Esophagus squamous epithelium (tissue), 4 donors: ENCODE measurements at regions not wholly inside any gene's neighbourhood (a gene's known extent, or its start where the extent isn't known, plus 50 kb on each side); places are given as distances from the start of the nearest gene placed in this dataset.

Source experiments
- POLR2A ChIP-seq, 4 donors: fragments of 450-650 bp; IDR thresholded peaks; one replicate each; pipeline ENCODE4 v1.6.1; 2017; ENCODE audit warnings: antibody characterized with exemption in 4 of 4, mild to moderate bottlenecking in 4 of 4, moderate library complexity in 3 of 4
- TF ChIP-seq, protein P1 (sequence below), 6 experiments: fragments of 450-650 bp in 4 of 6; fragments of 200-600 bp in 2 of 6; sonication (generic) in 2 of 6; IDR thresholded peaks; one replicate each; pipeline ENCODE4 v1.5.1; 2016 to 2019; ENCODE audit warnings: antibody characterized with exemption in 6 of 6, mild to moderate bottlenecking in 4 of 6, moderate library complexity in 4 of 6

DNA sequence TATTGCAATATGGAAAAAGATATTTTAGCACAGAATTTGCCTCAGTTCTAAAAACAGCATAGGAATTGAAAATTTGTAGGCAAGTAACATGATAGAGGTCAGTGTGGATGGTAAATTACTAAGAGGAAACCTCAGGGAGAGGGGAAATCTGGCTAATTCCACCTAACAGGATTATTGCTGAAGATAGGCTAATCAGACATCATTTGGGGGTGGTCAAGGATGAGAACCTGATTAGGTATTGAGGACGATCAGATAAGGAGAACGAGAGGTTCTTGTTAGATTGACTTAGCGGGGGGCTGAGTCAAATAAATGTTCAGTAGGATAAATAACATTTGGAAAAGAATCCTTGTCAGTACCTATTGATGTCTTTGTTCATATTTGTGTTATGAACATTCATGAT, 543.2 kb upstream of the LRRTM4 start:
- TF ChIP-seq, protein P1, sequence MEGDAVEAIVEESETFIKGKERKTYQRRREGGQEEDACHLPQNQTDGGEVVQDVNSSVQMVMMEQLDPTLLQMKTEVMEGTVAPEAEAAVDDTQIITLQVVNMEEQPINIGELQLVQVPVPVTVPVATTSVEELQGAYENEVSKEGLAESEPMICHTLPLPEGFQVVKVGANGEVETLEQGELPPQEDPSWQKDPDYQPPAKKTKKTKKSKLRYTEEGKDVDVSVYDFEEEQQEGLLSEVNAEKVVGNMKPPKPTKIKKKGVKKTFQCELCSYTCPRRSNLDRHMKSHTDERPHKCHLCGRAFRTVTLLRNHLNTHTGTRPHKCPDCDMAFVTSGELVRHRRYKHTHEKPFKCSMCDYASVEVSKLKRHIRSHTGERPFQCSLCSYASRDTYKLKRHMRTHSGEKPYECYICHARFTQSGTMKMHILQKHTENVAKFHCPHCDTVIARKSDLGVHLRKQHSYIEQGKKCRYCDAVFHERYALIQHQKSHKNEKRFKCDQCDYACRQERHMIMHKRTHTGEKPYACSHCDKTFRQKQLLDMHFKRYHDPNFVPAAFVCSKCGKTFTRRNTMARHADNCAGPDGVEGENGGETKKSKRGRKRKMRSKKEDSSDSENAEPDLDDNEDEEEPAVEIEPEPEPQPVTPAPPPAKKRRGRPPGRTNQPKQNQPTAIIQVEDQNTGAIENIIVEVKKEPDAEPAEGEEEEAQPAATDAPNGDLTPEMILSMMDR (IDR thresholded peaks at IDR 0.05): no peak
- no peak for TF ChIP-seq POLR2A (IDR thresholded peaks at IDR 0.05)
